ENCODE measurements at regions not wholly inside any gene's neighbourhood (a gene's known extent, or its start where the extent isn't known, plus 50 kb on each side); places are given as distances from the start of the nearest gene placed in this dataset.

DNA sequence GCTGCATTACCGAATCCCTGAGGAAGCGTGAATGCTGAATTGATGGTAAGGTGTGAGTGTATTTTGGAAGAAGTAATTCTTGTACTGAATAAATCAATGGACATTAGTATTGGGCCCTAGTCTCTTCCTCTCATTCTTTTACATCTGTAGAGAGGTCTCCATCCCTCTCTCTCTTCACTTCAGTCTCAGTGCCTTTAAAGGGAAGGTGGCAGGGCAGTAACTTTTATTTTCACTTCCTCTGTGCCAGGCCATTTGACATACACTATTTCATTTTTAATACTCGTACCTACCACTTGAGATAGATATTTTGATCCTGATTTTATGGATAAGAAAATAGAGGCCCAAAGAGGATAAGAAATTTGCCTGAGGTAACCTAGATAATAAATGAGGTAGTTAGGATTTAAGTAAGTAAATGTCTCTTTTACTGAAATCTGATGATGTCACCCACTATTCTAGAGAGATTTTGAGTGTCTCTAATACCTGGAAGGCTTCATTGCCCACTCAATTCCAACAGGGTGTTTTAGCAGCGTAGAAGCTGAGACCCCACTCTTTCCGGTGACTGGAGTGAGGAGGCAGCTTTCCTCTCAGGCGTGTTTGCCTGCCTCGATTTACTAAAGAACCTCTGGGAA, 177.9 kb upstream of the PRICKLE1 start:
- no peak overlapping the region for H3K9ac ChIP-seq (ENCODE audit: insufficient read depth, low read length)
- no peaks in the 10 kb centered on the region for H3K79me2 ChIP-seq (ENCODE audit: control insufficient read depth, insufficient read depth, low read length)
- TF ChIP-seq, protein P1, sequence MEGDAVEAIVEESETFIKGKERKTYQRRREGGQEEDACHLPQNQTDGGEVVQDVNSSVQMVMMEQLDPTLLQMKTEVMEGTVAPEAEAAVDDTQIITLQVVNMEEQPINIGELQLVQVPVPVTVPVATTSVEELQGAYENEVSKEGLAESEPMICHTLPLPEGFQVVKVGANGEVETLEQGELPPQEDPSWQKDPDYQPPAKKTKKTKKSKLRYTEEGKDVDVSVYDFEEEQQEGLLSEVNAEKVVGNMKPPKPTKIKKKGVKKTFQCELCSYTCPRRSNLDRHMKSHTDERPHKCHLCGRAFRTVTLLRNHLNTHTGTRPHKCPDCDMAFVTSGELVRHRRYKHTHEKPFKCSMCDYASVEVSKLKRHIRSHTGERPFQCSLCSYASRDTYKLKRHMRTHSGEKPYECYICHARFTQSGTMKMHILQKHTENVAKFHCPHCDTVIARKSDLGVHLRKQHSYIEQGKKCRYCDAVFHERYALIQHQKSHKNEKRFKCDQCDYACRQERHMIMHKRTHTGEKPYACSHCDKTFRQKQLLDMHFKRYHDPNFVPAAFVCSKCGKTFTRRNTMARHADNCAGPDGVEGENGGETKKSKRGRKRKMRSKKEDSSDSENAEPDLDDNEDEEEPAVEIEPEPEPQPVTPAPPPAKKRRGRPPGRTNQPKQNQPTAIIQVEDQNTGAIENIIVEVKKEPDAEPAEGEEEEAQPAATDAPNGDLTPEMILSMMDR (conservative IDR thresholded peaks at IDR 0.05 in 1 of 2, IDR thresholded peaks at IDR 0.05 in 1 of 2; ENCODE audit: low read depth in 1 of 2, low read length in 2 of 2): no peak
- TF ChIP-seq EZH2 (IDR thresholded peaks at IDR 0.05; ENCODE audit: low read length, missing control alignments): no peak
- H2AFZ ChIP-seq (ENCODE audit: low read length): no peak overlapping the region
- no peak overlapping the region for H3K4me2 ChIP-seq (ENCODE audit: extremely low read depth, insufficient read depth, low read length)
- H3K27ac ChIP-seq (ENCODE audit: insufficient read depth, low read length): no peak overlapping the region
- DNase-seq (ENCODE audit: low read depth in 2 of 2): no peak
- no peak overlapping the region for H3K4me3 ChIP-seq (replicated peaks in 1 of 4; ENCODE audit: control extremely low read depth in 1 of 4, insufficient read depth in 1 of 4, low read depth in 3 of 4, low read length in 4 of 4)
- no peaks in the 10 kb centered on the region for H3K9me3 ChIP-seq (ENCODE audit: control insufficient read depth, insufficient read depth, low read depth, low read length)
- H4K20me1 ChIP-seq (ENCODE audit: control insufficient read depth, extremely low read depth, insufficient read depth, low read length): no peaks in the 10 kb centered on the region
- H3K27me3 ChIP-seq (ENCODE audit: control insufficient read depth, insufficient read depth, low read length): no peaks in the 10 kb centered on the region
- H3K4me1 ChIP-seq (ENCODE audit: control insufficient read depth, extremely low read depth, insufficient read depth, low read length): no peaks in the 10 kb centered on the region
- H3K36me3 ChIP-seq (ENCODE audit: control insufficient read depth, insufficient read depth, low read length): no peaks in the 10 kb centered on the region

DNA sequence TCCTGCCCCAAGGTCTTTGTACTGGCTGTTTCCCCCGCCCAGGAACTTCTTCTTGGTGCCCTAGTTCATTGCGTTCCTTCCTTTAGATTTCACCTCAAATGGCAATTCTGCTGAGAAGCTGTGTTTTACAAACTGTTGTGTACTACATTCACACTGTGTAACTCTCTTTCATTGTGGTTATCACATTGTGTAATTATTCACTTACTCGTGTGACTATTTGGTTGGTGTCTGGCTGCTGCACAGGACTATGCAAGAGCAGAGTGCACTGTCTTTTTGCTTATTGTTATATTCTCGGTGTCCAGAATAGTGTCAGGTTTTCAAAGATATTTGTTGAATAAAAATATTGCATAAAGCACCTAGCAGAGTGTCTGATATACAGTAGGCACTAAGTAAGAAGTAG, 177.2 kb upstream of the PRICKLE1 start:
- no peak overlapping the region for H2AFZ ChIP-seq (ENCODE audit: low read length)

DNA sequence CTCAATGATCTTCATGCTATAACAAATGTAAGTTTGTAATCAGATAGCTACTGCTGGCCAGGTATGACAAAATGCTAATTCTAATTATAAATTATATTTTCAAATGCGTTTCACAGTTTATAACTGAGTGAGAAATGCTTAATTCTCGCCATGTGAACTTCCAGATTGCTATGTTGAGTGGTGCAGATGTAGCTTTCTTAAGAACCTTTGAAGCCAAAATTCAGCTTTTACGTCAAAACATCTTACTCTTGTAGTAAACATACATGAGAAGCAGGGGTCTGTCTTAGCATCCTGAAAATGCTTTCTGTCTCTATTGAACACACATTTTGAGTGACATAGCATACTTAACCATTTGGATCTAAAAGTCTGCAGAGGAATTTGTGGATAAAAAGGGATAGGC, 176.5 kb upstream of the PRICKLE1 start:
- no peak for DNase-seq (ENCODE audit: low read depth in 2 of 2)
- H3K36me3 ChIP-seq (ENCODE audit: control insufficient read depth, insufficient read depth, low read length): no peaks in the 10 kb centered on the region
- no peaks in the 10 kb centered on the region for H3K9me3 ChIP-seq (ENCODE audit: control insufficient read depth, insufficient read depth, low read depth, low read length)
- no peak overlapping the region for H3K4me3 ChIP-seq (replicated peaks in 1 of 4; ENCODE audit: control extremely low read depth in 1 of 4, insufficient read depth in 1 of 4, low read depth in 3 of 4, low read length in 4 of 4)
- H3K27me3 ChIP-seq (ENCODE audit: control insufficient read depth, insufficient read depth, low read length): no peaks in the 10 kb centered on the region
- no peak overlapping the region for H3K27ac ChIP-seq (ENCODE audit: insufficient read depth, low read length)
- TF ChIP-seq, protein P1 (conservative IDR thresholded peaks at IDR 0.05 in 1 of 2, IDR thresholded peaks at IDR 0.05 in 1 of 2; ENCODE audit: low read depth in 1 of 2, low read length in 2 of 2): no peak
- no peak for TF ChIP-seq EZH2 (IDR thresholded peaks at IDR 0.05; ENCODE audit: low read length, missing control alignments)
- no peak overlapping the region for H2AFZ ChIP-seq (ENCODE audit: low read length)
- no peaks in the 10 kb centered on the region for H3K79me2 ChIP-seq (ENCODE audit: control insufficient read depth, insufficient read depth, low read length)
- H3K4me2 ChIP-seq (ENCODE audit: extremely low read depth, insufficient read depth, low read length): no peak overlapping the region
- no peaks in the 10 kb centered on the region for H4K20me1 ChIP-seq (ENCODE audit: control insufficient read depth, extremely low read depth, insufficient read depth, low read length)
- no peaks in the 10 kb centered on the region for H3K4me1 ChIP-seq (ENCODE audit: control insufficient read depth, extremely low read depth, insufficient read depth, low read length)
- H3K9ac ChIP-seq (ENCODE audit: insufficient read depth, low read length): no peak overlapping the region

More for the DNA sequence above, 177.2 kb upstream of the PRICKLE1 start:
- Histone ChIP-seq H3K4me2 (ENCODE audit: extremely low read depth, insufficient read depth, low read length) (no peak overlapping the region), H3K9ac (ENCODE audit: insufficient read depth, low read length) (no peak overlapping the region), H3K36me3 (ENCODE audit: control insufficient read depth, insufficient read depth, low read length) (no peaks in the 10 kb centered on the region), H3K4me1 (ENCODE audit: control insufficient read depth, extremely low read depth, insufficient read depth, low read length) (no peaks in the 10 kb centered on the region), H4K20me1 (ENCODE audit: control insufficient read depth, extremely low read depth, insufficient read depth, low read length) (no peaks in the 10 kb centered on the region), H3K27me3 (ENCODE audit: control insufficient read depth, insufficient read depth, low read length) (no peaks in the 10 kb centered on the region), H3K4me3 (replicated peaks in 1 of 4; ENCODE audit: control extremely low read depth in 1 of 4, insufficient read depth in 1 of 4, low read depth in 3 of 4, low read length in 4 of 4) (no peak overlapping the region), H3K27ac (ENCODE audit: insufficient read depth, low read length) (no peak overlapping the region), H3K79me2 (ENCODE audit: control insufficient read depth, insufficient read depth, low read length) (no peaks in the 10 kb centered on the region), H3K9me3 (ENCODE audit: control insufficient read depth, insufficient read depth, low read depth, low read length) (no peaks in the 10 kb centered on the region)
- no peak for DNase-seq (ENCODE audit: low read depth in 2 of 2)
- TF ChIP-seq EZH2 (IDR thresholded peaks at IDR 0.05; ENCODE audit: low read length, missing control alignments): no peak
- TF ChIP-seq, protein P1 (conservative IDR thresholded peaks at IDR 0.05 in 1 of 2, IDR thresholded peaks at IDR 0.05 in 1 of 2; ENCODE audit: low read depth in 1 of 2, low read length in 2 of 2): no peak

All from fibroblast of lung (primary cell).